ENCODE measurements at regions not wholly inside any gene's neighbourhood (a gene's known extent, or its start where the extent isn't known, plus 50 kb on each side); places are given as distances from the start of the nearest gene placed in this dataset.

- TF ChIP-seq ZNF70 (CRISPR knock-in tag; IDR thresholded peaks at IDR 0.05) (no peak), ISL1 (CRISPR knock-in tag; IDR thresholded peaks at IDR 0.05) (peak; percentile 55; the same call in 1 of the 2 replicates)
Measured at GRCh38 chr2:160582490-160583145, 89.0 kb upstream of the RBMS1 start.

GRCh38 chr2:160583146-160583535 lies 89.5 kb upstream of the RBMS1 start:
- ATAC-seq = peak; percentile 66
- TF ChIP-seq GLIS3 (CRISPR knock-in tag; IDR thresholded peaks at IDR 0.05) (no peak), BACH2 (CRISPR knock-in tag; IDR thresholded peaks at IDR 0.05; ENCODE audit: borderline replicate concordance) (no peak), TSHZ2 (CRISPR knock-in tag; IDR thresholded peaks at IDR 0.05) (no peak)

More at GRCh38 chr2:160582490-160583145, 89.0 kb upstream of the RBMS1 start:
- ATAC-seq = peak; percentile 82

GRCh38 chr2:160583813-160584537 lies 90.4 kb upstream of the RBMS1 start:
- ATAC-seq = peak; percentile 20
- TF ChIP-seq CREB5 (CRISPR knock-in tag; IDR thresholded peaks at IDR 0.05; ENCODE audit: low read depth) (no peak), GLIS3 (CRISPR knock-in tag; IDR thresholded peaks at IDR 0.05) (no peak)

GRCh38 chr2:160584972-160585494 lies 91.4 kb upstream of the RBMS1 start:
- ATAC-seq = peak; percentile 65
- TF ChIP-seq ISL1 (CRISPR knock-in tag; IDR thresholded peaks at IDR 0.05) (no peak), PATZ1 (CRISPR knock-in tag; IDR thresholded peaks at IDR 0.05; ENCODE audit: borderline replicate concordance) (no peak), PPARA (CRISPR knock-in tag; IDR thresholded peaks at IDR 0.05; ENCODE audit: borderline replicate concordance) (no peak)

- peak; percentile 30; the same call in 1 of the 3 replicates for ATAC-seq
- TF ChIP-seq ESRRG (CRISPR knock-in tag; IDR thresholded peaks at IDR 0.05) (no peak), ARNTL (CRISPR knock-in tag; IDR thresholded peaks at IDR 0.05; ENCODE audit: borderline replicate concordance, low read depth) (no peak), ZNF8 (CRISPR knock-in tag; IDR thresholded peaks at IDR 0.05) (no peak), POU6F1 (CRISPR knock-in tag; IDR thresholded peaks at IDR 0.05; ENCODE audit: borderline replicate concordance, low read depth) (no peak), TCF4 (CRISPR knock-in tag; IDR thresholded peaks at IDR 0.05; ENCODE audit: borderline replicate concordance) (no peak), ISL1 (CRISPR knock-in tag; IDR thresholded peaks at IDR 0.05) (no peak), ZFP30 (CRISPR knock-in tag; IDR thresholded peaks at IDR 0.05) (no peak), RARB (CRISPR knock-in tag; IDR thresholded peaks at IDR 0.05) (no peak), TSHZ2 (CRISPR knock-in tag; IDR thresholded peaks at IDR 0.05) (no peak), PPARA (CRISPR knock-in tag; IDR thresholded peaks at IDR 0.05; ENCODE audit: borderline replicate concordance) (no peak), PATZ1 (CRISPR knock-in tag; IDR thresholded peaks at IDR 0.05; ENCODE audit: borderline replicate concordance) (no peak), ZNF70 (CRISPR knock-in tag; IDR thresholded peaks at IDR 0.05) (no peak), CSRNP3 (CRISPR knock-in tag; IDR thresholded peaks at IDR 0.05) (no peak), GLIS3 (CRISPR knock-in tag; IDR thresholded peaks at IDR 0.05) (no peak), CSDC2 (CRISPR knock-in tag; IDR thresholded peaks at IDR 0.05) (no peak)
Measured at GRCh38 chr2:160590664-160591063, 97.1 kb upstream of the RBMS1 start.

Data from SK-N-SH treated with all-trans-retinoic acid at 6 μM for 48 hours (cell line).